SU-DHL-6 (cell line): ENCODE measurements at regions not wholly inside any gene's neighbourhood (a gene's known extent, or its start where the extent isn't known, plus 50 kb on each side); places are given as distances from the start of the nearest gene placed in this dataset.
A peak's percentile ranks its signal among the peaks of the same experiment; 100 is the strongest.

Experiments
- H2AFZ ChIP-seq: fragments of 200-600 bp; sonication (generic); 2 replicates; pipeline ENCODE4 v1.6.1; 2014; ENCODE audit warnings: low read depth, mild to moderate bottlenecking, moderate library complexity, mixed read lengths, antibody characterized with exemption, low read length; ENCODE audit not compliant: severe bottlenecking
- H3F3A ChIP-seq: fragments of 200-600 bp; shearing (Covaris generic); 2 replicates; pipeline ENCODE4 v1.6.0; 2016; ENCODE audit warnings: antibody characterized with exemption, mild to moderate bottlenecking; ENCODE audit not compliant: insufficient read depth
- H3K27ac ChIP-seq: fragments of 200-600 bp; sonication (generic); 2 replicates; pipeline ENCODE4 v1.5.1; 2016; ENCODE audit warnings: low read depth, mild to moderate bottlenecking, low read length, moderate library complexity, mixed read lengths
- H3K27me3 ChIP-seq: fragments of 200-600 bp; sonication (generic), shearing (Covaris generic); 2 replicates; pipeline ENCODE4 v1.6.0; 2014; ENCODE audit warnings: mild to moderate bottlenecking, low read length
- H3K36me3 ChIP-seq: fragments of 200-600 bp; sonication (generic); 2 replicates; pipeline ENCODE4 v1.6.1; 2014; ENCODE audit warnings: mild to moderate bottlenecking, low read length, mixed read lengths
- H3K4me2 ChIP-seq: fragments of 300-600, 200-600 bp; shearing (Covaris generic), sonication (generic); 2 replicates; pipeline ENCODE4 v1.6.0; 2014; ENCODE audit warnings: low read length, low read depth, mild to moderate bottlenecking; ENCODE audit not compliant: poor library complexity, severe bottlenecking
- H3K4me3 ChIP-seq: fragments of 200-600 bp; sonication (generic); 2 replicates; pipeline ENCODE4 v1.5.1; 2014; ENCODE audit warnings: antibody characterized with exemption, low read length, mild to moderate bottlenecking, mixed read lengths; ENCODE audit not compliant: insufficient read depth, poor library complexity, severe bottlenecking
- H3K79me2 ChIP-seq: fragments of 200-600 bp; sonication (generic); 2 replicates; pipeline ENCODE4 v1.6.1; 2014; ENCODE audit warnings: mild to moderate bottlenecking, low read length, moderate library complexity; ENCODE audit not compliant: insufficient read depth
- H3K9ac ChIP-seq: fragments of 200-600 bp; sonication (generic); 2 replicates; pipeline ENCODE4 v1.7.0; 2014; ENCODE audit warnings: mild to moderate bottlenecking, low read length
- H3K9me2 ChIP-seq: fragments of 200-600 bp; sonication (generic); replicated peaks from 2 replicates; pipeline ENCODE4 v1.6.1; 2014; ENCODE audit warnings: low read length; ENCODE audit not compliant: insufficient read depth
- H3K9me3 ChIP-seq: fragments of 200-600 bp; sonication (generic); 2 replicates; pipeline ENCODE4 v1.6.1; 2014; ENCODE audit warnings: low read length, mixed read lengths; ENCODE audit not compliant: insufficient read depth
- H4K20me1 ChIP-seq: fragments of 200-600 bp; sonication (generic); 2 replicates; pipeline ENCODE4 v1.6.1; 2014; ENCODE audit warnings: low read depth, mild to moderate bottlenecking, antibody characterized with exemption, low read length, moderate library complexity, mixed read lengths
- CTCF ChIP-seq: fragments of 200-600 bp; sonication (generic); IDR thresholded peaks from one replicate; pipeline ENCODE4 v1.5.1; 2017; ENCODE audit warnings: antibody characterized with exemption, mild to moderate bottlenecking, low read length, moderate library complexity; ENCODE audit not compliant: insufficient read depth, poor library complexity, severe bottlenecking
- EZH2phosphoT487 ChIP-seq: fragments of 200-600 bp; sonication (generic), shearing (Covaris generic); conservative IDR thresholded peaks from 2 replicates; pipeline ENCODE4 v1.6.1; 2018; ENCODE audit warnings: mild to moderate bottlenecking, antibody characterized with exemption, low read length, moderate library complexity, mixed read lengths

DNA sequence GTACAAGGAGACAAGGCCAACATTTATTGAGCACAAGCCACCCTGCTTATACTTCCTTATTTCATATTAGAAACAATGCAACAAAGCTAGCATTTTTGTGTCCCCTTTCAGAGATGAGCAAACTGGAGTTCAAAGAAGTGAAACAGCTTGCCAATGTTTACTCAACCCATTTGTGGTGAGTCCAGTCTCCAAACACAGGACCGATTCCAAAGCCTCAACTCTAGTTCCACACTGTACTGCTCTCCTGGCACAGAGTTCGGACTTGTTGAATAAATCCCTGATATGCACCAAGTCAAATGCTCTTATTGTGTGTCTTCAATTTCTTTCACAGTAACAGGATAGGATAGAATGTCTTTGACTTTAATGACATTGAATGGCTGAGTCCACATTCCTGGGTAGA lies 604.8 kb upstream of the BRINP1 start:
- TF ChIP-seq CTCF: no peak
- TF ChIP-seq EZH2phosphoT487: no peak
- Histone ChIP-seq H3K36me3 (no peaks in the 10 kb centered on the region), H3K4me3 (no peak overlapping the region), H4K20me1 (no peaks in the 10 kb centered on the region), H3K4me2 (no peak overlapping the region), H3K79me2 (no peaks in the 10 kb centered on the region), H3K9me2 (no peaks in the 10 kb centered on the region), H3K27me3 (no peaks in the 10 kb centered on the region), H3K9ac (no peak overlapping the region), H3K9me3 (no peaks in the 10 kb centered on the region), H3K27ac (no peak overlapping the region), H3F3A (no peaks in the 10 kb centered on the region), H2AFZ (no peak overlapping the region)

DNA sequence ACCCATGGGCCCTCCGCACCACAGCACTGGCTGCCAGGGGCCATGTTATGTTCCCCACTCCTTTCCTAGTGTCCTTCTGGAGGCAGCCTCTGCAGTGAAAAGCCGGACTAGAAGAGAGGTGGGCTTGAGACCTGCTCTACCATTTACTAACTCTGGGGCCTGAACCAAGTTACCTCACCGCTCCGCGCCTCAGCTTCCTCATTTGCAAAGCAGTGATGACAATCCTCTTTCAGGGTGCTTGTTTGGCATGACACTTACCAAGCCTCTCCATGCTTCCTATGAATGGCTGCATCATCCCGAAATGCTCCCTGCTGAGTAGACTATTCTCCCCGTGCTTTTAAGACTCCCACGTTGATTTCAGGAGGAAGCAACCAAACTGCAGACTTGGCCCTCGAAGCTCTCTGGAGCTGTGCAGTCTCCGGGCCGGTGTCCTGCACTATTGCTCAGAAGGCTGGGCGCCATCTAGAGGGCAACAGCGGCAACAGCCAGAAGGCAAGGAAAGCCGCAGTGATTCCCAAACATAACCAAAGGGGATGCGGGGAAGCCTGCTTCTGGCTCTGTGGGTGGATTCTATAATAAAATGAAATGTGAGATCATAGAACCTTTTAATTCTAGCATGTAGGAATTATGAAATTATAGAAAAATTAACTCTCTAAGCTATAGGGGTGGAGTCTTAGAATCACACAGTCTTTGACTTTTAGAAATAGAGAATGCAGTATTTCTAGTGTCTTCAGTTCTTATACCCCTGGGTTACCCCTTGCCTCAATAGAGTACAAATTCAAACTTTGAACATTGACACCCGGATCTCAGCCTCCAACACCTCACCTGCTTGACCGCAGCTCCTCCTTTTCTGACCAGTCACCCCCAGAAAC lies 599.8 kb upstream of the BRINP1 start:
- peak overlapping the region; percentile 55 for H2AFZ ChIP-seq
- H3K4me2 ChIP-seq: peak overlapping the region; percentile 16
- H3K36me3 ChIP-seq: no peaks in the 10 kb centered on the region
- H3K27me3 ChIP-seq: no peaks in the 10 kb centered on the region
- H3K9ac ChIP-seq: no peak overlapping the region
- H3K4me3 ChIP-seq: no peak overlapping the region
- TF ChIP-seq EZH2phosphoT487 (no peak), CTCF (peak; percentile 98)
- H3K9me2 ChIP-seq: no peaks in the 10 kb centered on the region
- no peaks in the 10 kb centered on the region for H3F3A ChIP-seq
- H3K27ac ChIP-seq: no peak overlapping the region
- no peaks in the 10 kb centered on the region for H4K20me1 ChIP-seq
- no peaks in the 10 kb centered on the region for H3K9me3 ChIP-seq
- no peaks in the 10 kb centered on the region for H3K79me2 ChIP-seq

DNA sequence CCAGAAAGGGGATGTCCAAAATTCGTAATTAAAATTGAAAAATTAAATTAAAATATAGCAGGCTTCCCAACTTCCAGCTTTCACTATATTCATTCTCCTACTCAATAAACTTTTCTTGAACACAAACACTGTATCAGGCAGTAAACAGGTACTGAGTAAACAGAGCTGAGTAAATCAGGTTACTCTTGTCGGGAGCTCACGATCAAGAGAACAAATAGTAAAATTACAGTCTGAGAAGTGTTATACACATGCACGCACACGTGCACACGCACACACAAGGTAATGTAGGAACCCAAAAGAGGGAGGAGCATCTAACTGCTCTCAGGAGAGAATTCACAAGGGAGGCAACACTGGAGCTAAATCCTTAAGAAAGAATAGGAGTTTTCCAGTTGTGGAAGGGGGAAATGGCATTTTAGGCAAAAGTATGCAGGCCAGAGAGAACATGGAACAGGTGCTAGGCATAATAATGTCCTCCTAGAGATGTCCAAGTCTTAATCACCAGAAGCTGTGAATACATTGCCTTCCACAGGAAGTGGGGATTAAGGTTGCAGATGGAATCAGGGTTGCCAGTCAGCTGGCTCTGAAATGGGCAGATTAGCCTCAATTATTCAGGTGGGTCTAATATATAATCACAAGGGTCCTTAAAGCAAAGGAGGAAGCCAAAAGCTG lies 598.8 kb upstream of the BRINP1 start:
- no peaks in the 10 kb centered on the region for H3K27me3 ChIP-seq
- no peak overlapping the region for H2AFZ ChIP-seq
- H3K4me2 ChIP-seq: no peak overlapping the region
- H3K4me3 ChIP-seq: no peak overlapping the region
- no peaks in the 10 kb centered on the region for H3K9me2 ChIP-seq
- no peaks in the 10 kb centered on the region for H3K9me3 ChIP-seq
- H3F3A ChIP-seq: no peaks in the 10 kb centered on the region
- H3K36me3 ChIP-seq: no peaks in the 10 kb centered on the region
- no peak overlapping the region for H3K9ac ChIP-seq
- H3K79me2 ChIP-seq: no peaks in the 10 kb centered on the region
- H4K20me1 ChIP-seq: no peaks in the 10 kb centered on the region
- no peak overlapping the region for H3K27ac ChIP-seq
- TF ChIP-seq EZH2phosphoT487 (no peak), CTCF (no peak)
